ENCODE measurements at regions not wholly inside any gene's neighbourhood (a gene's known extent, or its start where the extent isn't known, plus 50 kb on each side); places are given as distances from the start of the nearest gene placed in this dataset.

DNA sequence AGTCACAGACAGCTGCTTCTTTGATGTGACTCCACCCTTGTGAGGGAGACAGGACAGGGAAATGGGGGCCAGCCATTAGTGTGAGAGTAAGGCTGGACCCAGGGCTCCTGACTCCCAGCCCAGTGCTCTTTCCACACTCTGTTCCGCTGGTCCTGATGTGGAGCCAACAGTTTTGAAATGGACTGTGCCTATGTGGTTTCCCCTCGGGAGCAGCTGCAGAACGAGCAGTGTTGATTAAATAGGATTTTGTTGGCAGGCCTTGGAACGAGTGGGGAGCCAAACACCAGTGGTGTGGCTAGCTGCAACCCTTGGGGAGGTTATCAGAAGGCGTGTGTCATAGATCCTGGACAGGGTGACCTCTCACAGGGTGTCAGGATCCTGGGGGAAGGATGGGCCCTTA lies 66.5 kb upstream of the AMPD3 start:
- TF ChIP-seq FOXA1 (IDR thresholded peaks at IDR 0.05) (no peak), FOXM1 (IDR thresholded peaks at IDR 0.05; ENCODE audit: borderline replicate concordance) (no peak), TARDBP (IDR thresholded peaks at IDR 0.05) (no peak), ELF4 (IDR thresholded peaks at IDR 0.05) (no peak), CTBP1 (IDR thresholded peaks at IDR 0.05; ENCODE audit: borderline replicate concordance) (no peak), SP1 (IDR thresholded peaks at IDR 0.05) (no peak), ZNF384 (IDR thresholded peaks at IDR 0.05) (no peak), BHLHE40 (IDR thresholded peaks at IDR 0.05; ENCODE audit: borderline replicate concordance) (no peak), ARNT (IDR thresholded peaks at IDR 0.05) (no peak), L3MBTL2 (conservative IDR thresholded peaks at IDR 0.05) (no peak)
- TF ChIP-seq, protein P1, sequence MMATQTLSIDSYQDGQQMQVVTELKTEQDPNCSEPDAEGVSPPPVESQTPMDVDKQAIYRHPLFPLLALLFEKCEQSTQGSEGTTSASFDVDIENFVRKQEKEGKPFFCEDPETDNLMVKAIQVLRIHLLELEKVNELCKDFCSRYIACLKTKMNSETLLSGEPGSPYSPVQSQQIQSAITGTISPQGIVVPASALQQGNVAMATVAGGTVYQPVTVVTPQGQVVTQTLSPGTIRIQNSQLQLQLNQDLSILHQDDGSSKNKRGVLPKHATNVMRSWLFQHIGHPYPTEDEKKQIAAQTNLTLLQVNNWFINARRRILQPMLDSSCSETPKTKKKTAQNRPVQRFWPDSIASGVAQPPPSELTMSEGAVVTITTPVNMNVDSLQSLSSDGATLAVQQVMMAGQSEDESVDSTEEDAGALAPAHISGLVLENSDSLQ (IDR thresholded peaks at IDR 0.05) = no peak

All from HEK293T (cell line).